ENCODE measurements at regions not wholly inside any gene's neighbourhood (a gene's known extent, or its start where the extent isn't known, plus 50 kb on each side); places are given as distances from the start of the nearest gene placed in this dataset.

- H3K36me3 ChIP-seq = no peaks in the 10 kb centered on the region
- TF ChIP-seq CTCF (IDR thresholded peaks at IDR 0.05; ENCODE audit: low read depth, low read length) = no peak
- H3K4me1 ChIP-seq = no peaks in the 10 kb centered on the region
- H3K4me3 ChIP-seq (ENCODE audit: low read depth, low read length) = no peak overlapping the region
- H3K27me3 ChIP-seq = no peaks in the 10 kb centered on the region
- DNase-seq = no peak
- H3K9me3 ChIP-seq = no peaks in the 10 kb centered on the region
These were observed 85.2 kb upstream of the LINC01488 start for GRCh38 chr11:69396051-69396947.

- no peaks in the 10 kb centered on the region for H3K9me3 ChIP-seq
- no peaks in the 10 kb centered on the region for H3K27me3 ChIP-seq
- H3K4me3 ChIP-seq (ENCODE audit: low read depth, low read length) = no peak overlapping the region
- no peaks in the 10 kb centered on the region for H3K36me3 ChIP-seq
- TF ChIP-seq CTCF (IDR thresholded peaks at IDR 0.05; ENCODE audit: low read depth, low read length) = no peak
- H3K4me1 ChIP-seq = no peaks in the 10 kb centered on the region
- no peak for DNase-seq
These were observed 84.5 kb upstream of the LINC01488 start for GRCh38 chr11:69396948-69397307.

- no peak overlapping the region for H3K4me3 ChIP-seq (ENCODE audit: low read depth, low read length)
- no peaks in the 10 kb centered on the region for H3K27me3 ChIP-seq
- peaks cover 5% of the 10 kb centered on the region for H3K9me3 ChIP-seq
- no peak for DNase-seq
- H3K36me3 ChIP-seq = no peaks in the 10 kb centered on the region
- no peaks in the 10 kb centered on the region for H3K4me1 ChIP-seq
- no peak for TF ChIP-seq CTCF (IDR thresholded peaks at IDR 0.05; ENCODE audit: low read depth, low read length)
These were observed 83.7 kb upstream of the LINC01488 start for GRCh38 chr11:69397732-69398131.

- Histone ChIP-seq H3K4me1 (no peaks in the 10 kb centered on the region), H3K36me3 (no peaks in the 10 kb centered on the region), H3K4me3 (ENCODE audit: low read depth, low read length) (no peak overlapping the region), H3K27me3 (no peaks in the 10 kb centered on the region), H3K9me3 (peaks cover 6% of the 10 kb centered on the region)
- no peak for DNase-seq
- TF ChIP-seq CTCF (IDR thresholded peaks at IDR 0.05; ENCODE audit: low read depth, low read length) = no peak
These were observed 82.7 kb upstream of the LINC01488 start for GRCh38 chr11:69398529-69399492.

GRCh38 chr11:69400140-69400539 is 81.3 kb upstream of the LINC01488 start:
- Histone ChIP-seq H3K4me3 (ENCODE audit: low read depth, low read length) (no peak overlapping the region), H3K4me1 (no peaks in the 10 kb centered on the region), H3K9me3 (peaks cover 6% of the 10 kb centered on the region), H3K36me3 (no peaks in the 10 kb centered on the region), H3K27me3 (no peaks in the 10 kb centered on the region)
- no peak for TF ChIP-seq CTCF (IDR thresholded peaks at IDR 0.05; ENCODE audit: low read depth, low read length)
- no peak for DNase-seq

Data from BE2C (cell line).